CD14-positive monocyte (primary cell): ENCODE measurements at regions not wholly inside any gene's neighbourhood (a gene's known extent, or its start where the extent isn't known, plus 50 kb on each side); places are given as distances from the start of the nearest gene placed in this dataset.

Experiments
- DNase-seq, 3 donors: peaks; one replicate each; pipeline ENCODE4 v3.0.0-alpha.2; 2011 to 2022
- H2AFZ ChIP-seq: 2 replicates; pipeline ENCODE4 v1.6.0; 2012; ENCODE audit warnings: mild to moderate bottlenecking, low read depth, low read length, inconsistent platforms; ENCODE audit not compliant: insufficient read depth, poor library complexity, severe bottlenecking
- H3K27ac ChIP-seq, 2 donors: 1 replicate in 1 of 2; 2 replicates in 1 of 2; pipeline ENCODE4 v1.5.1; 2012 to 2013; ENCODE audit warnings: low read length in 2 of 2, control low read depth in 1 of 2, inconsistent platforms in 1 of 2, low read depth in 1 of 2, mild to moderate bottlenecking in 1 of 2
- H3K27me3 ChIP-seq, 2 donors: one replicate each; pipeline versions ENCODE4 v1.6.0 to v1.6.1; 2011 to 2013; ENCODE audit warnings: low read length in 2 of 2; ENCODE audit not compliant: control insufficient read depth in 2 of 2, insufficient read depth in 2 of 2
- H3K36me3 ChIP-seq, 2 donors: replicated peaks in 1 of 2; 1 replicate in 1 of 2; 2 replicates in 1 of 2; pipeline versions ENCODE4 v1.5.1 to v1.6.1; 2012 to 2013; ENCODE audit warnings: low read length in 2 of 2, control low read depth in 1 of 2, inconsistent platforms in 1 of 2, mild to moderate bottlenecking in 1 of 2; ENCODE audit not compliant: insufficient read depth in 2 of 2, control insufficient read depth in 1 of 2
- H3K4me1 ChIP-seq, 2 donors: 1 replicate in 1 of 2; 2 replicates in 1 of 2; pipeline versions ENCODE4 v1.5.1 to v1.6.1; 2012 to 2013; ENCODE audit warnings: low read length in 2 of 2, control low read depth in 1 of 2, inconsistent platforms in 1 of 2, mild to moderate bottlenecking in 1 of 2, moderate library complexity in 1 of 2; ENCODE audit not compliant: insufficient read depth in 2 of 2, control insufficient read depth in 1 of 2
- H3K4me2 ChIP-seq: replicated peaks from 2 replicates; pipeline ENCODE3; 2012; ENCODE audit warnings: low read length, moderate library complexity, mild to moderate bottlenecking; ENCODE audit not compliant: poor library complexity, severe bottlenecking; ENCODE audit errors: extremely low read depth
- H3K4me3 ChIP-seq, 3 experiments: fragments of 200-600 bp in 1 of 3; sonication (generic) in 1 of 3; replicated peaks in 1 of 3; 1 replicate in 2 of 3; 2 replicates in 1 of 3; pipeline ENCODE4 v1.5.1; 2011 to 2013; ENCODE audit warnings: low read length in 3 of 3, mild to moderate bottlenecking in 3 of 3, control low read depth in 2 of 3, low read depth in 2 of 3, inconsistent platforms in 1 of 3, moderate library complexity in 1 of 3
- H3K79me2 ChIP-seq: 2 replicates; pipeline ENCODE4 v1.6.0; 2012; ENCODE audit warnings: mild to moderate bottlenecking, control low read depth, inconsistent platforms, low read length, moderate library complexity; ENCODE audit not compliant: insufficient read depth
- H3K9ac ChIP-seq: 2 replicates; pipeline ENCODE4 v1.6.0; 2017; ENCODE audit warnings: low read length, mild to moderate bottlenecking; ENCODE audit not compliant: insufficient read depth, poor library complexity, severe bottlenecking
- H3K9me3 ChIP-seq, 2 donors: replicated peaks in 1 of 2; 1 replicate in 1 of 2; 2 replicates in 1 of 2; pipeline versions ENCODE4 v1.5.1 to v1.6.1; 2012 to 2013; ENCODE audit warnings: low read length in 2 of 2, control low read depth in 1 of 2; ENCODE audit not compliant: control insufficient read depth in 1 of 2, insufficient read depth in 1 of 2
- H4K20me1 ChIP-seq: 2 replicates; pipeline ENCODE4 v1.6.0; 2012; ENCODE audit warnings: mild to moderate bottlenecking, low read length, control low read depth, moderate library complexity; ENCODE audit not compliant: insufficient read depth
- H3K27ac Mint-ChIP-seq, 7 donors: one replicate each; pipeline ENCODE4 v1.8.0; 2020; ENCODE audit warnings: mild to moderate bottlenecking in 7 of 7, mixed read lengths in 7 of 7, moderate library complexity in 6 of 7, inconsistent platforms in 2 of 7
- H3K27me3 Mint-ChIP-seq, 3 donors: one replicate each; pipeline ENCODE4 v1.8.0; 2021 to 2022; ENCODE audit warnings: low read depth in 3 of 3, mild to moderate bottlenecking in 3 of 3, mixed read lengths in 3 of 3, moderate library complexity in 3 of 3, inconsistent platforms in 1 of 3
- H3K36me3 Mint-ChIP-seq, 2 donors: one replicate each; pipeline ENCODE4 v1.8.0; 2020; ENCODE audit warnings: mixed read lengths in 2 of 2, inconsistent platforms in 1 of 2, mild to moderate bottlenecking in 1 of 2
- H3K4me1 Mint-ChIP-seq: one replicate; pipeline ENCODE4 v1.8.0; 2020; ENCODE audit warnings: mild to moderate bottlenecking, mixed read lengths
- H3K4me3 Mint-ChIP-seq, 2 donors: one replicate each; pipeline ENCODE4 v1.8.0; 2020; ENCODE audit warnings: mild to moderate bottlenecking in 2 of 2, mixed read lengths in 2 of 2, moderate library complexity in 1 of 2
- H3K9me3 Mint-ChIP-seq, 7 donors: one replicate each; pipeline ENCODE4 v1.8.0; 2020 to 2022; ENCODE audit warnings: mixed read lengths in 7 of 7, mild to moderate bottlenecking in 6 of 7, moderate library complexity in 6 of 7, inconsistent platforms in 2 of 7
- WGBS: methylation state at CpG from one replicate; pipeline ENCODE4 v1.1.5; 2013; ENCODE audit warnings: missing lambda C conversion rate; ENCODE audit not compliant: insufficient coverage; 5-methylcytosine and 5-hydroxymethylcytosine counted together
- intact Hi-C, 2 donors: fragments of 100-400 bp; cut with micrococcal nuclease; formaldehyde crosslinking; loops; one replicate each; pipeline versions ENCODE4 v1.15.0 to v1.15.1; 2023
- TF ChIP-seq, protein P1 (sequence below): fragments of 200-600 bp; IDR thresholded peaks from one replicate; pipeline ENCODE4 v1.8.0; 2022; ENCODE audit warnings: antibody characterized with exemption, mild to moderate bottlenecking

DNA sequence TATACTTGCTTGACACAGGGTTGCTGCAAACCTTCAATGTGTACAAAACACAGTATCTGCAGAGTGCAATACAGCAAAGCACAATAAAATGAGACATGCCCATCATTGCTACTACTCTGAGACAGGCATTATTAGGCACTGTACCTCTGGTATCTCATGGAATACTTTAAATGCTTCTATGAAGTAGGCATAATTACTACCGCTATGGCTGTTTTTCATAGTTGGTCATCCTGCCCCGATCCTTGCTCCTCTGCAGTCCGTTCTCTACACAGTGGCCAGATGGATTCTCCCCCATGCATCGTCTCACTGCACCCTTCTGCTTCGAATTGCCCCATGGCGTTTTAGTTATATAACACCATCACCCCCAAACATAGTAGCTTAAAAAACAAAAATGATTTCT is 83.0 kb upstream of the UBL3 start:
- Histone ChIP-seq H3K36me3 (no peaks in the 10 kb centered on the region), H3K27me3 (no peaks in the 10 kb centered on the region), H2AFZ (no peak overlapping the region), H4K20me1 (no peaks in the 10 kb centered on the region), H3K9ac (no peak overlapping the region), H3K4me1 (peaks cover 5 to 6% of the 10 kb centered on the region in 2 donors), H3K79me2 (no peaks in the 10 kb centered on the region), H3K4me2 (no peak overlapping the region), H3K4me3 (no peak overlapping the region), H3K9me3 (no peaks in the 10 kb centered on the region), H3K27ac (no peak overlapping the region)
- TF ChIP-seq, protein P1, sequence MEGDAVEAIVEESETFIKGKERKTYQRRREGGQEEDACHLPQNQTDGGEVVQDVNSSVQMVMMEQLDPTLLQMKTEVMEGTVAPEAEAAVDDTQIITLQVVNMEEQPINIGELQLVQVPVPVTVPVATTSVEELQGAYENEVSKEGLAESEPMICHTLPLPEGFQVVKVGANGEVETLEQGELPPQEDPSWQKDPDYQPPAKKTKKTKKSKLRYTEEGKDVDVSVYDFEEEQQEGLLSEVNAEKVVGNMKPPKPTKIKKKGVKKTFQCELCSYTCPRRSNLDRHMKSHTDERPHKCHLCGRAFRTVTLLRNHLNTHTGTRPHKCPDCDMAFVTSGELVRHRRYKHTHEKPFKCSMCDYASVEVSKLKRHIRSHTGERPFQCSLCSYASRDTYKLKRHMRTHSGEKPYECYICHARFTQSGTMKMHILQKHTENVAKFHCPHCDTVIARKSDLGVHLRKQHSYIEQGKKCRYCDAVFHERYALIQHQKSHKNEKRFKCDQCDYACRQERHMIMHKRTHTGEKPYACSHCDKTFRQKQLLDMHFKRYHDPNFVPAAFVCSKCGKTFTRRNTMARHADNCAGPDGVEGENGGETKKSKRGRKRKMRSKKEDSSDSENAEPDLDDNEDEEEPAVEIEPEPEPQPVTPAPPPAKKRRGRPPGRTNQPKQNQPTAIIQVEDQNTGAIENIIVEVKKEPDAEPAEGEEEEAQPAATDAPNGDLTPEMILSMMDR: no peak
- peaks cover 15% of the 10 kb centered on the region for H3K4me1 Mint-ChIP-seq
- WGBS: 100% methylated on average over 1 of the region's 6 CpGs
- no peak for DNase-seq
- no peak overlapping the region for H3K27ac Mint-ChIP-seq
- peaks cover 7 to 10% (median 7%) of the 10 kb centered on the region in 3 donors for H3K27me3 Mint-ChIP-seq
- no peaks in the 10 kb centered on the region for H3K36me3 Mint-ChIP-seq
- H3K4me3 Mint-ChIP-seq: no peak overlapping the region
- intact Hi-C loops: no loop called here
- no peaks in the 10 kb centered on the region for H3K9me3 Mint-ChIP-seq

DNA sequence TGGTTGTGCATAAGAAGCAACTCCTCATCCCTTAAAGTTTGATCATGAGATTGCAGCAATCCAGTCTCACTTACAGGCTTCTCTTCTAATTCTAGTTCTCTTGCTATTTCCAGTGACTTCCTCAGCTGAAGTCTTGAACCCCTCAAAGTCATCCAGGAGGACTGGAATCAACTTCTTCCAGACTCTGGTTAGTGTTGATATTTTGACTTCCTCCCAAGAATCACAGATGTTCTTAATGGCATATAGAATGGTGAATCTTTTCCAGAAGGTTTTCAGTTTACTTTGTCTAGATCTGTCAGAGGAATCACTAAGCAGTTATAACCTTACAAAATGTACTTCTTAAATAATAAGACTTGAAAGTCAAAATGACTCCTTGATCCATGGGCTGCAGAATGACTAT is 81.3 kb upstream of the UBL3 start:
- Histone ChIP-seq H3K4me2 (no peak overlapping the region), H2AFZ (no peak overlapping the region), H3K4me1 (peaks cover 5 to 6% of the 10 kb centered on the region in 2 donors), H3K4me3 (no peak overlapping the region), H4K20me1 (no peaks in the 10 kb centered on the region), H3K9me3 (no peaks in the 10 kb centered on the region), H3K9ac (no peak overlapping the region), H3K36me3 (no peaks in the 10 kb centered on the region), H3K27ac (no peak overlapping the region), H3K79me2 (no peaks in the 10 kb centered on the region), H3K27me3 (no peaks in the 10 kb centered on the region)
- no peak for DNase-seq
- peaks cover 5 to 10% (median 6%) of the 10 kb centered on the region in 3 donors for H3K27me3 Mint-ChIP-seq
- no peak overlapping the region for H3K27ac Mint-ChIP-seq
- H3K4me3 Mint-ChIP-seq: no peak overlapping the region
- TF ChIP-seq, protein P1: no peak
- H3K36me3 Mint-ChIP-seq: no peaks in the 10 kb centered on the region
- intact Hi-C loops: no loop called here
- peaks cover 15% of the 10 kb centered on the region for H3K4me1 Mint-ChIP-seq
- no peaks in the 10 kb centered on the region for H3K9me3 Mint-ChIP-seq
